ENCODE measurements at regions not wholly inside any gene's neighbourhood (a gene's known extent, or its start where the extent isn't known, plus 50 kb on each side); places are given as distances from the start of the nearest gene placed in this dataset.

DNA sequence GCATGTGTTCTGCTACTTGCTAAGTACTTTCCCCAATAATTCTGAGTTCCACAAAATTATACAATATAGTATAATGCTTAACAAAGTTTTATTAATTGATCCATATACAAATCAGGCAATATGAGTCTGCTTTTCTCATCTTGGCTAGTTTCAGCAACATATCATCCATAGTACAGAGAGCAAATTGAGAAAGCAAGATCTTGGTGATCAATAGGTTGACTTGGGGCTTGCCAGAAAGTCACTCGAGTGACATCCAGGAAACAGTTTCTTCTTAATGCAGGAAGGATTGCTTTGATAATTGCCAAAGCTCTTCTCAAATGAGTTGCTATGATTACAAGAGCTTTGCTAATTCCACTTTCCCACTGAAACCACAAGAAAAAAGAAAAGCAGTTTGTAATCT is 533.6 kb upstream of the NMUR2 start (continued):
- TF ChIP-seq ZNF23 (tag by site-specific recombination; IDR thresholded peaks at IDR 0.05; ENCODE audit: borderline replicate concordance) (no peak), ZNF701 (tag by site-specific recombination; IDR thresholded peaks at IDR 0.05) (no peak), ZBTB8A (tag by site-specific recombination; IDR thresholded peaks at IDR 0.05) (no peak), ZNF561 (tag by site-specific recombination; IDR thresholded peaks at IDR 0.05; ENCODE audit: borderline replicate concordance) (no peak), ZNF610 (tag by site-specific recombination; IDR thresholded peaks at IDR 0.05; ENCODE audit: borderline replicate concordance) (no peak), ZNF239 (tag by site-specific recombination; IDR thresholded peaks at IDR 0.05) (no peak), ZNF571 (tag by site-specific recombination; IDR thresholded peaks at IDR 0.05) (no peak), ZFP69B (tag by site-specific recombination; IDR thresholded peaks at IDR 0.05) (no peak)

DNA sequence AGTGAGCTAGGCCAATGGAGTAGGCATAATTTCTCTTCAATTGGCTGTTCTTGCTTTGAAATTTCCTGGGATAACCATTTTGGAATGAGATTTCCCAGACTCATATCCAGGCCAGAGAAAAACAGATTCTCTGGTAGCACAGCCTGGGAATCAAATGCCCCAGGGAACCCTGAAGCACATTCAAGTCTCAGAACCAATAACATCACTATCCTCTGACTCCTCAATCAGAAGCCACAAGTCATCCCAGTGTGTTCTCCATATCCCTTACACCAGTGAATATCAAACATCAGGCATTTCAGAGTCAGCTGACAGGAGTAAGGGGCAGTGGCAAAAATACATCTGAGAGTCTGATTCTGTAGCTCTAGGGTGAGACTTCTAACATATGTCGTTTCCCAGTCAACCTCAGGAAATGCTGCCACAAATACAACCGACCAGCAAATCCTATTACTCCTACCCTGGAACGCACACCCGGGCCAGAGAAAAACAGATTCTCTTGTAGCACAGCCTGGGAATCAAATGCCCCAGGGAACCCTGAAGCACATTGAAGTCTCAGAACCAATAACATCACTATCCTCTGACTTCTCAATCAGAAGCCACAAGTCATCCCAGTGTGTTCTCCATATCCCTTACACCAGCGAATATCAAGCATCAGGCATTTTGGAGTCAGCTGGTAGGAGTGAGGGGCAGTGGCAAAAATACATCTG is 537.7 kb upstream of the NMUR2 start:
- no peak for TF ChIP-seq YY2 (tag by site-specific recombination; IDR thresholded peaks at IDR 0.05)
- no peak for TF ChIP-seq KLF9 (tag by site-specific recombination; IDR thresholded peaks at IDR 0.05; ENCODE audit: low read depth)
- TF ChIP-seq ZFP41 (tag by site-specific recombination; IDR thresholded peaks at IDR 0.05; ENCODE audit: borderline replicate concordance), result no peak
- no peak for TF ChIP-seq ZNF202 (tag by site-specific recombination; IDR thresholded peaks at IDR 0.05; ENCODE audit: borderline replicate concordance)
- no peak for TF ChIP-seq MYNN (tag by site-specific recombination; IDR thresholded peaks at IDR 0.05; ENCODE audit: borderline replicate concordance)
- no peak for TF ChIP-seq KLF10 (tag by site-specific recombination; IDR thresholded peaks at IDR 0.05)
- TF ChIP-seq ZNF555 (tag by site-specific recombination; conservative IDR thresholded peaks at IDR 0.05), result no peak
- TF ChIP-seq ZNF610 (tag by site-specific recombination; IDR thresholded peaks at IDR 0.05; ENCODE audit: borderline replicate concordance), result no peak
- TF ChIP-seq ZNF473 (tag by site-specific recombination; IDR thresholded peaks at IDR 0.05), result no peak
- TF ChIP-seq, protein P1, sequence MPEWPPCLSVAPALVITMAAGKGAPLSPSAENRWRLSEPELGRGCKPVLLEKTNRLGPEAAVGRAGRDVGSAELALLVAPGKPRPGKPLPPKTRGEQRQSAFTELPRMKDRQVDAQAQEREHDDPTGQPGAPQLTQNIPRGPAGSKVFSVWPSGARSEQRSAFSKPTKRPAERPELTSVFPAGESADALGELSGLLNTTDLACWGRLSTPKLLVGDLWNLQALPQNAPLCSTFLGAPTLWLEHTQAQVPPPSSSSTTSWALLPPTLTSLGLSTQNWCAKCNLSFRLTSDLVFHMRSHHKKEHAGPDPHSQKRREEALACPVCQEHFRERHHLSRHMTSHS (tag by site-specific recombination; IDR thresholded peaks at IDR 0.05), result no peak
- TF ChIP-seq, protein P2, sequence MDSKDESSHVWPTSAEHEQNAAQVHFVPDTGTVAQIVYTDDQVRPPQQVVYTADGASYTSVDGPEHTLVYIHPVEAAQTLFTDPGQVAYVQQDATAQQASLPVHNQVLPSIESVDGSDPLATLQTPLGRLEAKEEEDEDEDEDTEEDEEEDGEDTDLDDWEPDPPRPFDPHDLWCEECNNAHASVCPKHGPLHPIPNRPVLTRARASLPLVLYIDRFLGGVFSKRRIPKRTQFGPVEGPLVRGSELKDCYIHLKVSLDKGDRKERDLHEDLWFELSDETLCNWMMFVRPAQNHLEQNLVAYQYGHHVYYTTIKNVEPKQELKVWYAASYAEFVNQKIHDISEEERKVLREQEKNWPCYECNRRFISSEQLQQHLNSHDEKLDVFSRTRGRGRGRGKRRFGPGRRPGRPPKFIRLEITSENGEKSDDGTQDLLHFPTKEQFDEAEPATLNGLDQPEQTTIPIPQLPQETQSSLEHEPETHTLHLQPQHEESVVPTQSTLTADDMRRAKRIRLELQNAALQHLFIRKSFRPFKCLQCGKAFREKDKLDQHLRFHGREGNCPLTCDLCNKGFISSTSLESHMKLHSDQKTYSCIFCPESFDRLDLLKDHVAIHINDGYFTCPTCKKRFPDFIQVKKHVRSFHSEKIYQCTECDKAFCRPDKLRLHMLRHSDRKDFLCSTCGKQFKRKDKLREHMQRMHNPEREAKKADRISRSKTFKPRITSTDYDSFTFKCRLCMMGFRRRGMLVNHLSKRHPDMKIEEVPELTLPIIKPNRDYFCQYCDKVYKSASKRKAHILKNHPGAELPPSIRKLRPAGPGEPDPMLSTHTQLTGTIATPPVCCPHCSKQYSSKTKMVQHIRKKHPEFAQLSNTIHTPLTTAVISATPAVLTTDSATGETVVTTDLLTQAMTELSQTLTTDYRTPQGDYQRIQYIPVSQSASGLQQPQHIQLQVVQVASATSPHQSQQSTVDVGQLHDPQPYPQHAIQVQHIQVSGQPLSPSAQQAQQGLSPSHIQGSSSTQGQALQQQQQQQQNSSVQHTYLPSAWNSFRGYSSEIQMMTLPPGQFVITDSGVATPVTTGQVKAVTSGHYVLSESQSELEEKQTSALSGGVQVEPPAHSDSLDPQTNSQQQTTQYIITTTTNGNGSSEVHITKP (tag by site-specific recombination; IDR thresholded peaks at IDR 0.05), result no peak
- no peak for TF ChIP-seq ZNF747 (tag by site-specific recombination; IDR thresholded peaks at IDR 0.05)
- no peak for TF ChIP-seq ZNF146 (tag by site-specific recombination; IDR thresholded peaks at IDR 0.05)
- TF ChIP-seq, protein P3, sequence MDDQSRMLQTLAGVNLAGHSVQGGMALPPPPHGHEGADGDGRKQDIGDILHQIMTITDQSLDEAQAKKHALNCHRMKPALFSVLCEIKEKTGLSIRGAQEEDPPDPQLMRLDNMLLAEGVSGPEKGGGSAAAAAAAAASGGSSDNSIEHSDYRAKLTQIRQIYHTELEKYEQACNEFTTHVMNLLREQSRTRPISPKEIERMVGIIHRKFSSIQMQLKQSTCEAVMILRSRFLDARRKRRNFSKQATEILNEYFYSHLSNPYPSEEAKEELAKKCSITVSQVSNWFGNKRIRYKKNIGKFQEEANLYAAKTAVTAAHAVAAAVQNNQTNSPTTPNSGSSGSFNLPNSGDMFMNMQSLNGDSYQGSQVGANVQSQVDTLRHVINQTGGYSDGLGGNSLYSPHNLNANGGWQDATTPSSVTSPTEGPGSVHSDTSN (CRISPR knock-in tag; IDR thresholded peaks at IDR 0.05), result no peak
- TF ChIP-seq ZNF501 (tag by site-specific recombination; IDR thresholded peaks at IDR 0.05), result no peak
- TF ChIP-seq GLI4 (tag by site-specific recombination; IDR thresholded peaks at IDR 0.05), result no peak
- TF ChIP-seq KLF8 (tag by site-specific recombination; IDR thresholded peaks at IDR 0.05), result no peak
- Histone ChIP-seq H3K36me3 (ENCODE audit: control insufficient read depth in 2 of 2, insufficient read depth in 1 of 2, low read length in 2 of 2) (no peaks in the 10 kb centered on the region), H3K4me3 (ENCODE audit: low read depth, low read length) (no peak overlapping the region), H3K4me1 (ENCODE audit: control insufficient read depth, insufficient read depth, low read length) (no peaks in the 10 kb centered on the region), H3K27ac (ENCODE audit: extremely low read depth, low read depth, low read length) (no peak overlapping the region), H3K9me3 (ENCODE audit: control insufficient read depth, insufficient read depth, low read depth, low read length) (no peaks in the 10 kb centered on the region)
- ChIA-PET POLR2A (no interaction called here), CTCF (no interaction called here)
